K562 (cell line): ENCODE measurements at regions not wholly inside any gene's neighbourhood (a gene's known extent, or its start where the extent isn't known, plus 50 kb on each side); places are given as distances from the start of the nearest gene placed in this dataset.

Experiments
- ATAC-seq: fragments of 200-7000 bp; cut with Tn5 transposase; 3 replicates; pipeline ENCODE4 v1.9.1; 2020; ENCODE audit warnings: moderate library complexity
- BruUV-seq: library from RNA; stranded (reverse); fragments of 400-500 nt; replicated peaks from 2 replicates; lab custom pipeline; 2021; lab: Mats Ljungman, UMichigan
- CTCF ChIA-PET: fragments of 300-600 bp; formaldehyde crosslinking; extraction: SDS; loops from one replicate; lab custom pipeline; 2021; ENCODE audit warnings: low intra/inter-chr PET ratio; lab: Yijun Ruan, JAX
- POLR2A ChIA-PET: fragments of 300-600, 350-650 bp; sonication (Branson Sonifier 250); formaldehyde crosslinking; extraction: SDS; loops from one replicate; lab custom pipeline; 2021; ENCODE audit warnings: antibody characterized with exemption, inconsistent platforms; lab: Yijun Ruan, JAX
- DNase-seq, 4 experiments: peaks; one replicate each; pipeline versions ENCODE4 v3.0.0 to v3.0.0-alpha.2; 2011 to 2018; ENCODE audit warnings: low spot score in 3 of 4, mixed read lengths in 3 of 4; ENCODE audit errors: extremely low read depth in 1 of 4
- FAIRE-seq: peaks from 2 replicates; lab custom pipeline; 2011; peaks lifted over from hg19 to GRCh38; lab: Jason Lieb, UNC
- H2AFZ ChIP-seq: 2 replicates; pipeline ENCODE4 v1.6.0; 2011; ENCODE audit warnings: low read depth, low read length, control low read depth, inconsistent platforms
- H3K27ac ChIP-seq: fragments of 200-600 bp; 3 replicates; pipeline ENCODE4 v1.8.0; 2011; ENCODE audit warnings: low read depth, mild to moderate bottlenecking, control low read depth, inconsistent platforms, low read length, moderate library complexity, mixed read lengths; ENCODE audit errors: extremely low read depth
- H3K27me3 ChIP-seq, 2 experiments: fragments of 300-600 bp in 1 of 2; 2 replicates in 1 of 2; 3 replicates in 1 of 2; pipeline versions ENCODE4 v1.6.0 to v1.8.0; 2011; ENCODE audit warnings: inconsistent platforms in 2 of 2, low read length in 2 of 2, mild to moderate bottlenecking in 1 of 2, mixed read lengths in 1 of 2, moderate library complexity in 1 of 2; ENCODE audit not compliant: control insufficient read depth in 2 of 2, insufficient read depth in 2 of 2
- H3K36me3 ChIP-seq: fragments of 300-600 bp; 3 replicates; pipeline ENCODE4 v1.8.0; 2011; ENCODE audit warnings: mild to moderate bottlenecking, low read length, inconsistent platforms; ENCODE audit not compliant: control insufficient read depth, insufficient read depth
- H3K4me1 ChIP-seq, 2 experiments: fragments of 200-600 bp in 1 of 2; replicated peaks in 1 of 2; 2 replicates in 1 of 2; 3 replicates in 1 of 2; pipeline versions ENCODE4 v1.5.1 to v1.8.0; 2011; ENCODE audit warnings: inconsistent platforms in 2 of 2, low read length in 2 of 2, mild to moderate bottlenecking in 1 of 2, mixed read lengths in 1 of 2, moderate library complexity in 1 of 2; ENCODE audit not compliant: control insufficient read depth in 2 of 2, insufficient read depth in 2 of 2
- H3K4me2 ChIP-seq: 2 replicates; pipeline ENCODE4 v1.6.1; 2011; ENCODE audit warnings: low read length, control low read depth, inconsistent platforms, mixed read lengths; ENCODE audit not compliant: insufficient read depth
- H3K4me3 ChIP-seq: fragments of 200-600 bp; sonication (generic), shearing (Covaris generic); 2 replicates; pipeline ENCODE4 v1.5.1; 2016; ENCODE audit warnings: control low read depth, inconsistent platforms
- H3K79me2 ChIP-seq: fragments of 200-600 bp; 3 replicates; pipeline ENCODE4 v1.8.0; 2011; ENCODE audit warnings: low read length, inconsistent platforms; ENCODE audit not compliant: control insufficient read depth, insufficient read depth
- H3K9ac ChIP-seq, 2 experiments: 2 replicates each; pipeline versions ENCODE4 v1.6.0 to v1.6.1; 2011; ENCODE audit warnings: low read depth in 2 of 2, low read length in 2 of 2, control low read depth in 1 of 2, inconsistent platforms in 1 of 2, mild to moderate bottlenecking in 1 of 2, mixed read lengths in 1 of 2; ENCODE audit not compliant: insufficient read depth in 1 of 2
- H3K9me1 ChIP-seq: one replicate; pipeline ENCODE4 v1.6.0; 2011; ENCODE audit warnings: inconsistent platforms, mild to moderate bottlenecking, low read length, moderate library complexity; ENCODE audit not compliant: control insufficient read depth, insufficient read depth
- H3K9me3 ChIP-seq: replicated peaks from 2 replicates; pipeline ENCODE4 v1.5.1; 2011; ENCODE audit warnings: low read depth, low read length, inconsistent platforms; ENCODE audit not compliant: control insufficient read depth, insufficient read depth
- H4K20me1 ChIP-seq: replicated peaks from 2 replicates; pipeline ENCODE4 v1.6.1; 2011; ENCODE audit warnings: low read length, inconsistent platforms, mixed read lengths; ENCODE audit not compliant: control insufficient read depth, insufficient read depth
- MEF2D ChIP-seq: conservative IDR thresholded peaks from 2 replicates; pipeline ENCODE4 v1.6.1; 2016; ENCODE audit warnings: low read depth, missing genetic modification characterization, missing compliant biosample characterization
- ZFX ChIP-seq: sonication (generic); formaldehyde crosslinking; IDR thresholded peaks from 2 replicates; pipeline ENCODE4 v1.8.0; 2022; ENCODE audit warnings: mild to moderate bottlenecking, missing genetic modification reagents, moderate library complexity
- WGBS: fragments of 100-300 bp; shearing (Covaris generic); methylation state at CpG from one replicate; pipeline ENCODE4 v1.1.6; 2016; ENCODE audit warnings: low coverage, mixed read lengths; ENCODE audit not compliant: insufficient coverage; ENCODE audit errors: missing lambda C conversion rate; 5-methylcytosine and 5-hydroxymethylcytosine counted together
- in situ Hi-C: fragments of 300-500 bp; cut with MboI; formaldehyde crosslinking; loops from 4 replicates; pipeline ENCODE4 v1.15.0; 2018; ENCODE audit warnings: inconsistent platforms, mixed read lengths
- intact Hi-C: fragments of 100-400 bp; cut with micrococcal nuclease; formaldehyde crosslinking; loops from 2 replicates; pipeline ENCODE4 v1.14.2; 2022
- TF ChIP-seq, protein P1 (sequence below): IDR thresholded peaks from 3 replicates; pipeline ENCODE4 v1.6.1; 2011; ENCODE audit warnings: borderline replicate concordance, mild to moderate bottlenecking, moderate library complexity; ENCODE audit not compliant: insufficient read length; ENCODE audit errors: extremely low read depth

DNA sequence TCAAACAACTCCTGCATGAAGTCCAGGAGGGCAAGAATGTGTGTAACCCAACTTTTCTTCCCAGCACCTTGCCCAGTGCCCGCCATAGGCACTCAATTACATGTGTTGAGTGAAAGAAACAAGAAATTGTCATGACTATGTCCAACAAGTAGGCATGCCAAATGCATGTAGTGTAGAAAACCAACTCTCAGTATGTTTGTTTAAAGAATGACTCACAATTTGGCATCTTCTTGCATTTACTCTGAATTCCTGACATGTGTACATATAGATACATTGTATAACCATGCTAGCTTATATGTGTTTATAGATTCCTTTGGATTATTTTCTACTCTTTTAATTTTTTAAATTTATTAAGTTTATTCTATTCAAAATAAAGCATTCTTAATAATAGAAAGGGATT is 305.0 kb downstream of the EFNB2 start (continued):
- no peak for TF ChIP-seq MEF2D (tag)
- TF ChIP-seq, protein P1, sequence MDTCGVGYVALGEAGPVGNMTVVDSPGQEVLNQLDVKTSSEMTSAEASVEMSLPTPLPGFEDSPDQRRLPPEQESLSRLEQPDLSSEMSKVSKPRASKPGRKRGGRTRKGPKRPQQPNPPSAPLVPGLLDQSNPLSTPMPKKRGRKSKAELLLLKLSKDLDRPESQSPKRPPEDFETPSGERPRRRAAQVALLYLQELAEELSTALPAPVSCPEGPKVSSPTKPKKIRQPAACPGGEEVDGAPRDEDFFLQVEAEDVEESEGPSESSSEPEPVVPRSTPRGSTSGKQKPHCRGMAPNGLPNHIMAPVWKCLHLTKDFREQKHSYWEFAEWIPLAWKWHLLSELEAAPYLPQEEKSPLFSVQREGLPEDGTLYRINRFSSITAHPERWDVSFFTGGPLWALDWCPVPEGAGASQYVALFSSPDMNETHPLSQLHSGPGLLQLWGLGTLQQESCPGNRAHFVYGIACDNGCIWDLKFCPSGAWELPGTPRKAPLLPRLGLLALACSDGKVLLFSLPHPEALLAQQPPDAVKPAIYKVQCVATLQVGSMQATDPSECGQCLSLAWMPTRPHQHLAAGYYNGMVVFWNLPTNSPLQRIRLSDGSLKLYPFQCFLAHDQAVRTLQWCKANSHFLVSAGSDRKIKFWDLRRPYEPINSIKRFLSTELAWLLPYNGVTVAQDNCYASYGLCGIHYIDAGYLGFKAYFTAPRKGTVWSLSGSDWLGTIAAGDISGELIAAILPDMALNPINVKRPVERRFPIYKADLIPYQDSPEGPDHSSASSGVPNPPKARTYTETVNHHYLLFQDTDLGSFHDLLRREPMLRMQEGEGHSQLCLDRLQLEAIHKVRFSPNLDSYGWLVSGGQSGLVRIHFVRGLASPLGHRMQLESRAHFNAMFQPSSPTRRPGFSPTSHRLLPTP: no peak

DNA sequence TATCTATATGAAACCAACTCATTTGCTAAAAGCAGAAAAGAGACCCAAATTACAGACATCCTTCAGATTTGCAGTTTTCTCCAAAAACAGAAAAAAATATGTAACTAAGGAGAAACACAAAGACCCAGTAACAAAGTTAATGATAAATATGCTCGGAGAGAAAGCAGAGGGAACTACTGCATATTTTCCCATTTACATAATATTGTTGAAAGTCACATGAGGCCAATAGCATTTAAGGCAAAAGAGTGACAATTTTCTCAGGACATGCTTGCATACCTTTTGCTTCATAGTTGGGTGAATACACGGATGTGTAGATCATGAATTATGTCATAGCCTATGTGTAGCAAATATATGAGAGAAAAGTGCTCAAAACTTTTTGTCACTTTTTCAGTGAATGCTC is 310.3 kb downstream of the EFNB2 start:
- 0% methylated on average over 2 of the region's 2 CpGs for WGBS
- ATAC-seq (no peak), DNase-seq (no peak), FAIRE-seq (no peak)
- Histone ChIP-seq H3K4me1 (no peaks in the 10 kb centered on the region), H4K20me1 (no peaks in the 10 kb centered on the region), H3K4me2 (no peak overlapping the region), H3K9me1 (no peaks in the 10 kb centered on the region), H3K4me3 (no peak overlapping the region), H3K36me3 (no peaks in the 10 kb centered on the region), H3K79me2 (no peaks in the 10 kb centered on the region), H3K9ac (no peak overlapping the region), H3K27me3 (no peaks in the 10 kb centered on the region), H3K9me3 (no peaks in the 10 kb centered on the region), H3K27ac (no peak overlapping the region), H2AFZ (no peak overlapping the region)
- intact Hi-C loops (no loop called here), in situ Hi-C loops (no loop called here)
- no peak for TF ChIP-seq ZFX
- ChIA-PET CTCF (no interaction called here), POLR2A (no interaction called here)
- BruUV-seq: no TSS peak
